ENCODE measurements at regions not wholly inside any gene's neighbourhood (a gene's known extent, or its start where the extent isn't known, plus 50 kb on each side); places are given as distances from the start of the nearest gene placed in this dataset.

DNA sequence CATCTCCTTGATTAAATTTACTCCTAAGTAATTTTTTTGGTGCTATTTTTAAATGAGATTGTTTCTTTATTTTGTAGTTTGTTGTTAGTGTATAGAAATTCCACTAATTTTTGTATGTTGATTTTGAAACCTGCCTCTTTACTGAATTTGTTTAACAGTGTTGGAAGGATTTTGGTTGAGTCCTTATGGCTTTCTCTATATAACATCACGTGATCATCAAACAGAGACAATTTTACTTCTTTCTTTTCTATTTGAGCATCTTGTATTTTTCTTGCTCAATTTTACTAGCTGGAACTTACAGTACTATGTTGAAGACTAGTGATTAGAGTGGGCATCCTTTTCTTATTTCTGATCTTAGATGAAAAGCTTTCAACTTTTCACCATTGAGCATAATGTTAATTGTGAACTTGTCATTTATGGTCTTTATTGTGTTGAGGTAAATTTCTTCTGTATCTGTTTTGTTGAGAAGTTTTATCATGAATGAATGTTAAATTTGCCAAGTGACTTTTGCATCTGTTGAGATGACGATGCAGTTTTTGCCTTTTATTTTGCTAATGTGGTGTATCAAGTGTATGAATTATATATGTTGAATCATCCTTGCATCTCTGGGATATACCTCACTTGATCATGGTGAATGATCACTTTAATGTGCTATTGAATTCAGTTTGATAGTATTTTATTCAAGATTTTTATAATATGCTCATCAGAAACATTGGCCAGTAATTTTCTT is 645.3 kb upstream of the DDX18 start:
- TF ChIP-seq EZH2phosphoT487 (IDR thresholded peaks at IDR 0.05; ENCODE audit: insufficient read depth, low read depth): no peak
- TF ChIP-seq EZH2 (IDR thresholded peaks at IDR 0.05; ENCODE audit: insufficient read depth, poor library complexity, severe bottlenecking): no peak
